GM23338 (cell line): ENCODE measurements at regions not wholly inside any gene's neighbourhood (a gene's known extent, or its start where the extent isn't known, plus 50 kb on each side); places are given as distances from the start of the nearest gene placed in this dataset.
A peak's percentile ranks its signal among the peaks of the same experiment; 100 is the strongest.

Experiments
- ATAC-seq: fragments of 200-7000 bp; cut with Tn5 transposase; 3 replicates; pipeline ENCODE4 v1.9.1; 2020
- DNase-seq: peaks from one replicate; pipeline ENCODE4 v3.0.0-alpha.2; 2015; ENCODE audit warnings: low spot score
- H2AFZ ChIP-seq: fragments of 200-600 bp; sonication (generic); 2 replicates; pipeline ENCODE4 v1.8.0; 2016; ENCODE audit warnings: antibody characterized with exemption, mild to moderate bottlenecking, moderate library complexity
- H3F3A ChIP-seq: fragments of 200-600 bp; sonication (generic); replicated peaks from 2 replicates; pipeline ENCODE4 v1.8.0; 2017; ENCODE audit warnings: antibody characterized with exemption, mixed run types, low read depth
- H3K27ac ChIP-seq: fragments of 200-600 bp; sonication (generic); 2 replicates; pipeline ENCODE4 v1.6.1; 2016; ENCODE audit warnings: low read depth
- H3K27me3 ChIP-seq: fragments of 200-600 bp; sonication (generic); 2 replicates; pipeline ENCODE4 v1.8.0; 2016; ENCODE audit warnings: mild to moderate bottlenecking, mixed run types, moderate library complexity; ENCODE audit not compliant: insufficient read depth
- H3K36me3 ChIP-seq: fragments of 200-600 bp; sonication (generic); 2 replicates; pipeline ENCODE4 v1.8.0; 2016; ENCODE audit warnings: mild to moderate bottlenecking; ENCODE audit not compliant: insufficient read depth
- H3K4me1 ChIP-seq: fragments of 200-600 bp; sonication (generic); 2 replicates; pipeline ENCODE4 v1.8.0; 2016; ENCODE audit warnings: mild to moderate bottlenecking, moderate library complexity; ENCODE audit not compliant: insufficient read depth
- H3K4me2 ChIP-seq: fragments of 200-600 bp; sonication (generic); 2 replicates; pipeline ENCODE4 v1.7.1; 2017; ENCODE audit warnings: mixed run types
- H3K4me3 ChIP-seq: fragments of 200-600 bp; sonication (generic); 2 replicates; pipeline ENCODE4 v1.6.1; 2016; ENCODE audit warnings: mixed run types
- H3K79me2 ChIP-seq: fragments of 200-600 bp; sonication (generic); replicated peaks from 2 replicates; pipeline ENCODE4 v1.8.0; 2017; ENCODE audit warnings: mild to moderate bottlenecking; ENCODE audit not compliant: insufficient read depth
- H3K9me2 ChIP-seq: fragments of 200-600 bp; sonication (generic); 2 replicates; pipeline ENCODE4 v1.8.0; 2017; ENCODE audit not compliant: insufficient read depth
- H4K20me1 ChIP-seq: fragments of 200-600 bp; sonication (generic); replicated peaks from 2 replicates; pipeline ENCODE4 v1.8.0; 2017; ENCODE audit warnings: mild to moderate bottlenecking; ENCODE audit not compliant: insufficient read depth
- H3K27ac Mint-ChIP-seq: 2 replicates; pipeline ENCODE4 v1.8.0; 2020; ENCODE audit warnings: inconsistent platforms, mild to moderate bottlenecking, moderate library complexity, mixed read lengths
- H3K27me3 Mint-ChIP-seq: 3 replicates; pipeline ENCODE4 v1.8.0; 2022; ENCODE audit warnings: low read depth, mild to moderate bottlenecking, moderate library complexity, mixed read lengths, inconsistent platforms; ENCODE audit not compliant: insufficient read depth, poor library complexity
- H3K36me3 Mint-ChIP-seq: 3 replicates; pipeline ENCODE4 v1.8.0; 2021; ENCODE audit warnings: low read depth, mild to moderate bottlenecking, inconsistent platforms, moderate library complexity, mixed read lengths
- H3K4me1 Mint-ChIP-seq: 3 replicates; pipeline ENCODE4 v1.8.0; 2020; ENCODE audit warnings: mild to moderate bottlenecking, inconsistent platforms, mixed read lengths
- H3K4me3 Mint-ChIP-seq: 3 replicates; pipeline ENCODE4 v1.8.0; 2021; ENCODE audit warnings: moderate library complexity, mild to moderate bottlenecking, inconsistent platforms, mixed read lengths
- H3K9me3 Mint-ChIP-seq: 3 replicates; pipeline ENCODE4 v1.8.0; 2020; ENCODE audit warnings: moderate library complexity, mild to moderate bottlenecking, inconsistent platforms, mixed read lengths
- ETS1 ChIP-seq: IDR thresholded peaks from 2 replicates; pipeline ENCODE4 v1.6.1; 2016; ENCODE audit warnings: antibody characterized with exemption
- EZH2 ChIP-seq: fragments of 200-600 bp; sonication (generic); IDR thresholded peaks from one replicate; pipeline ENCODE4 v1.8.0; 2017; ENCODE audit warnings: antibody characterized with exemption, mild to moderate bottlenecking, low read depth; ENCODE audit not compliant: unreplicated experiment
- EZH2phosphoT487 ChIP-seq: fragments of 200-600 bp; sonication (generic); IDR thresholded peaks from one replicate; pipeline ENCODE4 v1.8.1; 2018; ENCODE audit warnings: antibody characterized with exemption; ENCODE audit not compliant: unreplicated experiment
- JUNB ChIP-seq: IDR thresholded peaks from one replicate; pipeline ENCODE4 v1.6.1; 2016; ENCODE audit warnings: antibody characterized with exemption; ENCODE audit not compliant: unreplicated experiment
- NANOG ChIP-seq: IDR thresholded peaks from 2 replicates; pipeline ENCODE4 v1.6.1; 2016; ENCODE audit warnings: antibody characterized with exemption, borderline replicate concordance
- POLR2AphosphoS5 ChIP-seq: IDR thresholded peaks from 2 replicates; pipeline ENCODE4 v1.6.1; 2016; ENCODE audit warnings: antibody characterized with exemption, low read depth
- ZNF114 ChIP-seq: fragments of 250-450 bp; sonication (Bioruptor Pico); IDR thresholded peaks from 2 replicates; pipeline ENCODE4 v1.5.0; 2020; ENCODE audit warnings: mild to moderate bottlenecking, moderate library complexity
- ZNF462 ChIP-seq: fragments of 250-450 bp; sonication (Bioruptor Pico); IDR thresholded peaks from 2 replicates; pipeline ENCODE4 v1.5.0; 2020; ENCODE audit warnings: mild to moderate bottlenecking, moderate library complexity

- Mint-ChIP-seq H3K27me3 (no peaks in the 10 kb centered on the region), H3K36me3 (no peaks in the 10 kb centered on the region), H3K4me3 (no peak overlapping the region), H3K4me1 (no peaks in the 10 kb centered on the region), H3K9me3 (no peaks in the 10 kb centered on the region; the same call in 1 of the 3 replicates), H3K27ac (no peak overlapping the region)
- TF ChIP-seq POLR2AphosphoS5 = no peak
- Histone ChIP-seq H2AFZ (no peak overlapping the region), H3K27ac (no peak overlapping the region), H3F3A (no peaks in the 10 kb centered on the region), H3K4me3 (no peak overlapping the region), H4K20me1 (no peaks in the 10 kb centered on the region), H3K4me2 (no peak overlapping the region), H3K4me1 (no peaks in the 10 kb centered on the region), H3K27me3 (no peaks in the 10 kb centered on the region), H3K9me2 (no peaks in the 10 kb centered on the region), H3K79me2 (no peaks in the 10 kb centered on the region), H3K36me3 (no peaks in the 10 kb centered on the region)
- DNase-seq = no peak
- ATAC-seq = no peak
Observed at GRCh38 chr1:55669293-55669692, 454.1 kb upstream of the USP24 start.

- no peak for DNase-seq
- H3K9me3 Mint-ChIP-seq = peaks cover 4% of the 10 kb centered on the region; the same call in 2 of the 3 replicates
Observed at GRCh38 chr1:55662875-55663274, 447.7 kb upstream of the USP24 start.

DNA sequence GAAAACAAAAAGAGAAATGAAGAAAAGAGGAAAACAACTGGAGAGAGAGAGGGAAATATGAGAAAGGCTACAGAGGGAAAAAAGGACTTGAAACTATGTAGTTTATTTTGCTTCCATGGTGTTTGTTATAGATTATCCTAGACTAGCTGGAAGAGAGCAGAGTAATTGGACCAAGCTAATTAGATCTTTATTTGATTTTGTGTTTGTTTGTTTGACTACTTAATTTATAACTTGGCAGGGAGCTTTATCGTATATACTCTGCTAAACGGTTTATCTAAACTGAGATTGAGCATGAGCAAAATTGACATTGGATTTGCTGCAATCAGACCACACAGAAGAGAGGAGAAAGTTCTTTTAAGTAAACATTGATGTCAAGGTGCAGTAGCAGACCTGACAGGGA is 443.8 kb upstream of the USP24 start:
- H2AFZ ChIP-seq = peak overlapping the region; percentile 77
- H3K4me1 Mint-ChIP-seq = peaks cover 24% of the 10 kb centered on the region
- no peaks in the 10 kb centered on the region for H3K79me2 ChIP-seq
- peaks cover 4% of the 10 kb centered on the region; the same call in 1 of the 2 replicates for H3F3A ChIP-seq
- H3K4me3 ChIP-seq = no peak overlapping the region
- H4K20me1 ChIP-seq = no peaks in the 10 kb centered on the region
- H3K27me3 ChIP-seq = no peaks in the 10 kb centered on the region
- peaks cover 20% of the 10 kb centered on the region for H3K4me1 ChIP-seq
- ATAC-seq = no peak
- no peak overlapping the region for H3K4me3 Mint-ChIP-seq
- H3K27ac ChIP-seq = no peak overlapping the region
- H3K36me3 ChIP-seq = no peaks in the 10 kb centered on the region
- H3K4me2 ChIP-seq = 0 out of 2 replicates have a peak overlapping the region, but pooled peaks have one; percentile 59
- no peak for DNase-seq
- no peak overlapping the region for H3K27ac Mint-ChIP-seq
- no peaks in the 10 kb centered on the region for H3K27me3 Mint-ChIP-seq
- H3K36me3 Mint-ChIP-seq = no peaks in the 10 kb centered on the region
- no peaks in the 10 kb centered on the region for H3K9me2 ChIP-seq
- peaks cover 4% of the 10 kb centered on the region; the same call in 2 of the 3 replicates for H3K9me3 Mint-ChIP-seq
- TF ChIP-seq ZNF462 (CRISPR knock-in tag) = no peak
- no peak for TF ChIP-seq JUNB
- TF ChIP-seq ZNF114 (CRISPR knock-in tag) = no peak
- TF ChIP-seq EZH2 = no peak
- TF ChIP-seq EZH2phosphoT487 = no peak
- TF ChIP-seq ETS1 = no peak
- TF ChIP-seq POLR2AphosphoS5 = no peak
- no peak for TF ChIP-seq NANOG

More at GRCh38 chr1:55662875-55663274, 447.7 kb upstream of the USP24 start:
- H3K4me3 Mint-ChIP-seq = no peak overlapping the region
- H3K27me3 ChIP-seq = no peaks in the 10 kb centered on the region
- H3K4me1 Mint-ChIP-seq = peaks cover 12% of the 10 kb centered on the region
- no peaks in the 10 kb centered on the region for H3K36me3 ChIP-seq
- H3K27ac Mint-ChIP-seq = no peak overlapping the region
- no peaks in the 10 kb centered on the region for H3K36me3 Mint-ChIP-seq
- H3K4me3 ChIP-seq = no peak overlapping the region
- H3K4me1 ChIP-seq = peaks cover 8% of the 10 kb centered on the region
- H3K27ac ChIP-seq = no peak overlapping the region
- H3K79me2 ChIP-seq = no peaks in the 10 kb centered on the region
- H2AFZ ChIP-seq = no peak overlapping the region
- no peak for TF ChIP-seq ZNF114 (CRISPR knock-in tag)
- no peak for ATAC-seq
- H3K27me3 Mint-ChIP-seq = no peaks in the 10 kb centered on the region
- H3K4me2 ChIP-seq = no peak overlapping the region
- H3F3A ChIP-seq = peaks cover 4% of the 10 kb centered on the region; the same call in 1 of the 2 replicates
- H3K9me2 ChIP-seq = no peaks in the 10 kb centered on the region
- H4K20me1 ChIP-seq = no peaks in the 10 kb centered on the region
